ENCODE measurements at regions not wholly inside any gene's neighbourhood (a gene's known extent, or its start where the extent isn't known, plus 50 kb on each side); places are given as distances from the start of the nearest gene placed in this dataset.

DNA sequence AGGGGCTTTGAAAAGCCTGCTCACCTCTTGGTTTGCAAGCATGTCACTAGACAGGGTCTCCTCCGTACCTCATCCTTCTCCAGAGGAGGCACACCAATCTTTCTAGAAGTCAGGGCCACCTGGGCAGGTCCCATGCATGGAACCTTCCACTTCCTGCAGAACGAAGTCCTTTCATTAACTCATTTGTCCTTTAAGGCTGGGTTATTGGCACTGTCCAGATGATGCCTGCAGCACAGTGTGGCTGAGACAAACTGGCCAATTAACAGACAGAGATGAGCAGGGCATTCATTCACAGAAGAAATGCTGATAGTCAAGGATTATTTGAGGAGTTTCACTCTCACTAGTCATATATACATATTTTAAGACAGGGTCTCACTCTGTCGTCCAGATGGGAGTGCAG, 245.3 kb downstream of the TFCP2L1 start:
- Histone ChIP-seq H3K9me3 (ENCODE audit: low read length) (no peaks in the 10 kb centered on the region), H3K36me3 (ENCODE audit: insufficient read depth, low read length) (no peaks in the 10 kb centered on the region), H3K9ac (ENCODE audit: low read length) (no peak overlapping the region), H3F3A (ENCODE audit: insufficient read depth, low read length, poor library complexity, severe bottlenecking) (no peaks in the 10 kb centered on the region), H3K9me2 (ENCODE audit: insufficient read depth, low read length) (no peaks in the 10 kb centered on the region), H3K4me2 (ENCODE audit: low read length) (no peak overlapping the region), H4K20me1 (ENCODE audit: insufficient read depth) (no peaks in the 10 kb centered on the region), H3K27me3 (ENCODE audit: insufficient read depth, low read depth, low read length) (no peaks in the 10 kb centered on the region), H3K27ac (ENCODE audit: low read length) (no peak overlapping the region), H3K79me2 (replicated peaks; ENCODE audit: insufficient read depth, low read length) (no peaks in the 10 kb centered on the region), H3K4me3 (ENCODE audit: low read length) (no peak overlapping the region), H2AFZ (ENCODE audit: low read depth, low read length) (no peak overlapping the region)
- TF ChIP-seq RAD21 (conservative IDR thresholded peaks at IDR 0.05) (no peak), POLR2AphosphoS5 (IDR thresholded peaks at IDR 0.05) (no peak), MXI1 (conservative IDR thresholded peaks at IDR 0.05; ENCODE audit: poor library complexity, severe bottlenecking) (no peak), EZH2 (IDR thresholded peaks at IDR 0.05; ENCODE audit: borderline replicate concordance, insufficient read depth, low read length, poor library complexity, severe bottlenecking) (no peak)
- TF ChIP-seq, protein P1, sequence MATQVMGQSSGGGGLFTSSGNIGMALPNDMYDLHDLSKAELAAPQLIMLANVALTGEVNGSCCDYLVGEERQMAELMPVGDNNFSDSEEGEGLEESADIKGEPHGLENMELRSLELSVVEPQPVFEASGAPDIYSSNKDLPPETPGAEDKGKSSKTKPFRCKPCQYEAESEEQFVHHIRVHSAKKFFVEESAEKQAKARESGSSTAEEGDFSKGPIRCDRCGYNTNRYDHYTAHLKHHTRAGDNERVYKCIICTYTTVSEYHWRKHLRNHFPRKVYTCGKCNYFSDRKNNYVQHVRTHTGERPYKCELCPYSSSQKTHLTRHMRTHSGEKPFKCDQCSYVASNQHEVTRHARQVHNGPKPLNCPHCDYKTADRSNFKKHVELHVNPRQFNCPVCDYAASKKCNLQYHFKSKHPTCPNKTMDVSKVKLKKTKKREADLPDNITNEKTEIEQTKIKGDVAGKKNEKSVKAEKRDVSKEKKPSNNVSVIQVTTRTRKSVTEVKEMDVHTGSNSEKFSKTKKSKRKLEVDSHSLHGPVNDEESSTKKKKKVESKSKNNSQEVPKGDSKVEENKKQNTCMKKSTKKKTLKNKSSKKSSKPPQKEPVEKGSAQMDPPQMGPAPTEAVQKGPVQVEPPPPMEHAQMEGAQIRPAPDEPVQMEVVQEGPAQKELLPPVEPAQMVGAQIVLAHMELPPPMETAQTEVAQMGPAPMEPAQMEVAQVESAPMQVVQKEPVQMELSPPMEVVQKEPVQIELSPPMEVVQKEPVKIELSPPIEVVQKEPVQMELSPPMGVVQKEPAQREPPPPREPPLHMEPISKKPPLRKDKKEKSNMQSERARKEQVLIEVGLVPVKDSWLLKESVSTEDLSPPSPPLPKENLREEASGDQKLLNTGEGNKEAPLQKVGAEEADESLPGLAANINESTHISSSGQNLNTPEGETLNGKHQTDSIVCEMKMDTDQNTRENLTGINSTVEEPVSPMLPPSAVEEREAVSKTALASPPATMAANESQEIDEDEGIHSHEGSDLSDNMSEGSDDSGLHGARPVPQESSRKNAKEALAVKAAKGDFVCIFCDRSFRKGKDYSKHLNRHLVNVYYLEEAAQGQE (IDR thresholded peaks at IDR 0.05; ENCODE audit: borderline replicate concordance): no peak

DNA sequence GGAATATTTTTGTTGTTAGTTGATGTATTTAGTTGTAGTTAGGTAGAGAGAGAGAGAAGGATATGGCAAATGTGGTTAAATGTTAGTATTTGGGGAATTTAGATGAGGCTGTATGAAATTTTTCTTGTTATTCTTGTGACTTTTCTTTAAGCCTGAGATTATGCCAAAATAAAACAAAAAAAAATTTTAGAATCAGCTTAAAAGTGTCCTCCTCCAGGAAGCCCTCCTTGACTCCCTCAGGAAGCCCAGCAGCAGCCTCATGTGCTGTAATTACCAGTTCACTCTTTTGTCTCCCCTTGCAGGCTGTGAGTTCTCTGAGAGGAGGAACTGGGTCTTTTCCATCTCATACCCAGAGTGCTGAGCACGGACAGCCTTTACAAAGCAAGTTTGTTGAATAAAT, 243.5 kb downstream of the TFCP2L1 start:
- Histone ChIP-seq H3K27me3 (ENCODE audit: insufficient read depth, low read depth, low read length) (no peaks in the 10 kb centered on the region), H3K79me2 (replicated peaks; ENCODE audit: insufficient read depth, low read length) (no peaks in the 10 kb centered on the region), H2AFZ (ENCODE audit: low read depth, low read length) (no peak overlapping the region), H3K36me3 (ENCODE audit: insufficient read depth, low read length) (no peaks in the 10 kb centered on the region), H3K9me3 (ENCODE audit: low read length) (no peaks in the 10 kb centered on the region), H3K27ac (ENCODE audit: low read length) (no peak overlapping the region), H3K4me3 (ENCODE audit: low read length) (no peak overlapping the region), H3K9ac (ENCODE audit: low read length) (no peak overlapping the region), H3K4me2 (ENCODE audit: low read length) (no peak overlapping the region), H3K9me2 (ENCODE audit: insufficient read depth, low read length) (no peaks in the 10 kb centered on the region), H3F3A (ENCODE audit: insufficient read depth, low read length, poor library complexity, severe bottlenecking) (no peaks in the 10 kb centered on the region), H4K20me1 (ENCODE audit: insufficient read depth) (no peaks in the 10 kb centered on the region)
- TF ChIP-seq, protein P1 (IDR thresholded peaks at IDR 0.05; ENCODE audit: borderline replicate concordance): no peak
- TF ChIP-seq RAD21 (conservative IDR thresholded peaks at IDR 0.05): no peak
- TF ChIP-seq EZH2 (IDR thresholded peaks at IDR 0.05; ENCODE audit: borderline replicate concordance, insufficient read depth, low read length, poor library complexity, severe bottlenecking): no peak

Data from neural cell (in vitro differentiated cells).